ENCODE measurements at regions not wholly inside any gene's neighbourhood (a gene's known extent, or its start where the extent isn't known, plus 50 kb on each side); places are given as distances from the start of the nearest gene placed in this dataset.

- no peak overlapping the region for H3K9ac ChIP-seq
Observed at GRCh38 chr4:81528979-81529378, 57.3 kb upstream of the RASGEF1B start.

GRCh38 chr4:81528200-81528599, 56.5 kb upstream of the RASGEF1B start:
- Histone ChIP-seq H3K79me2 (ENCODE audit: low read depth) (no peaks in the 10 kb centered on the region), H3K4me1 (peaks cover 30% of the 10 kb centered on the region), H3K9ac (no peak overlapping the region), H3K4me2 (no peak overlapping the region), H3K36me3 (no peaks in the 10 kb centered on the region), H3K27me3 (peaks cover 5% of the 10 kb centered on the region), H3F3A (ENCODE audit: low read depth) (peaks cover 13% of the 10 kb centered on the region), H2AFZ (replicated peaks) (no peak overlapping the region), H3K4me3 (no peak overlapping the region), H3K27ac (no peak overlapping the region), H3K9me3 (ENCODE audit: low read depth) (no peaks in the 10 kb centered on the region), H4K20me1 (ENCODE audit: low read depth) (peaks cover 3% of the 10 kb centered on the region)
- Mint-ChIP-seq H3K4me1 (peaks cover 11% of the 10 kb centered on the region), H3K27me3 (ENCODE audit: insufficient read depth, low read depth) (peaks cover 2% of the 10 kb centered on the region), H3K36me3 (no peaks in the 10 kb centered on the region), H3K4me3 (no peak overlapping the region), H3K9me3 (no peaks in the 10 kb centered on the region), H3K27ac (no peak overlapping the region)
- TF ChIP-seq EZH2 (IDR thresholded peaks at IDR 0.05) (no peak), EZH2phosphoT487 (IDR thresholded peaks at IDR 0.05) (no peak), CTCF (IDR thresholded peaks at IDR 0.05) (no peak)
- no peak for DNase-seq (ENCODE audit: low spot score)

More at GRCh38 chr4:81528979-81529378, 57.3 kb upstream of the RASGEF1B start:
- Mint-ChIP-seq H3K4me3 (no peak overlapping the region), H3K9me3 (no peaks in the 10 kb centered on the region), H3K27ac (no peak overlapping the region), H3K27me3 (ENCODE audit: insufficient read depth, low read depth) (peaks cover 2% of the 10 kb centered on the region), H3K4me1 (peaks cover 4% of the 10 kb centered on the region), H3K36me3 (no peaks in the 10 kb centered on the region)
- H3F3A ChIP-seq (ENCODE audit: low read depth): peaks cover 6% of the 10 kb centered on the region
- peaks cover 22% of the 10 kb centered on the region for H3K4me1 ChIP-seq
- H3K9me3 ChIP-seq (ENCODE audit: low read depth): no peaks in the 10 kb centered on the region
- no peak for DNase-seq (ENCODE audit: low spot score)
- H3K27me3 ChIP-seq: peaks cover 4% of the 10 kb centered on the region
- TF ChIP-seq EZH2 (IDR thresholded peaks at IDR 0.05) (no peak), CTCF (IDR thresholded peaks at IDR 0.05) (no peak), EZH2phosphoT487 (IDR thresholded peaks at IDR 0.05) (no peak)
- no peak overlapping the region for H3K27ac ChIP-seq
- no peaks in the 10 kb centered on the region for H3K36me3 ChIP-seq
- H4K20me1 ChIP-seq (ENCODE audit: low read depth): peaks cover 3% of the 10 kb centered on the region
- no peaks in the 10 kb centered on the region for H3K79me2 ChIP-seq (ENCODE audit: low read depth)
- H2AFZ ChIP-seq (replicated peaks): no peak overlapping the region
- no peak overlapping the region for H3K4me2 ChIP-seq
- no peak overlapping the region for H3K4me3 ChIP-seq

GRCh38 chr4:81527709-81528108, 56.0 kb upstream of the RASGEF1B start:
- Histone ChIP-seq H3K4me3 (no peak overlapping the region), H3K27me3 (peaks cover 10% of the 10 kb centered on the region), H3K9ac (no peak overlapping the region), H3K4me2 (no peak overlapping the region), H3K27ac (no peak overlapping the region), H3K36me3 (no peaks in the 10 kb centered on the region), H3F3A (ENCODE audit: low read depth) (peaks cover 13% of the 10 kb centered on the region), H3K9me3 (ENCODE audit: low read depth) (no peaks in the 10 kb centered on the region), H2AFZ (replicated peaks) (no peak overlapping the region), H3K4me1 (peaks cover 30% of the 10 kb centered on the region), H3K79me2 (ENCODE audit: low read depth) (no peaks in the 10 kb centered on the region), H4K20me1 (ENCODE audit: low read depth) (peaks cover 3% of the 10 kb centered on the region)
- no peak for DNase-seq (ENCODE audit: low spot score)
- TF ChIP-seq EZH2phosphoT487 (IDR thresholded peaks at IDR 0.05) (no peak), CTCF (IDR thresholded peaks at IDR 0.05) (no peak), EZH2 (IDR thresholded peaks at IDR 0.05) (no peak)
- Mint-ChIP-seq H3K4me1 (peaks cover 11% of the 10 kb centered on the region), H3K27me3 (ENCODE audit: insufficient read depth, low read depth) (peaks cover 2% of the 10 kb centered on the region), H3K4me3 (no peak overlapping the region), H3K36me3 (no peaks in the 10 kb centered on the region), H3K9me3 (no peaks in the 10 kb centered on the region), H3K27ac (no peak overlapping the region)

Data from neural progenitor cell (in vitro differentiated cells).